Neural progenitor cell (in vitro differentiated cells): ENCODE measurements at regions not wholly inside any gene's neighbourhood (a gene's known extent, or its start where the extent isn't known, plus 50 kb on each side); places are given as distances from the start of the nearest gene placed in this dataset.

Source experiments
- CTCF ChIP-seq: fragments of 200-600 bp; sonication (generic); IDR thresholded peaks from 2 replicates; pipeline ENCODE4 v1.5.1; 2017; ENCODE audit warnings: antibody characterized with exemption, mild to moderate bottlenecking
- EZH2phosphoT487 ChIP-seq: fragments of 200-600 bp; sonication (generic); IDR thresholded peaks from 2 replicates; pipeline ENCODE4 v1.6.1; 2017; ENCODE audit warnings: antibody characterized with exemption

DNA sequence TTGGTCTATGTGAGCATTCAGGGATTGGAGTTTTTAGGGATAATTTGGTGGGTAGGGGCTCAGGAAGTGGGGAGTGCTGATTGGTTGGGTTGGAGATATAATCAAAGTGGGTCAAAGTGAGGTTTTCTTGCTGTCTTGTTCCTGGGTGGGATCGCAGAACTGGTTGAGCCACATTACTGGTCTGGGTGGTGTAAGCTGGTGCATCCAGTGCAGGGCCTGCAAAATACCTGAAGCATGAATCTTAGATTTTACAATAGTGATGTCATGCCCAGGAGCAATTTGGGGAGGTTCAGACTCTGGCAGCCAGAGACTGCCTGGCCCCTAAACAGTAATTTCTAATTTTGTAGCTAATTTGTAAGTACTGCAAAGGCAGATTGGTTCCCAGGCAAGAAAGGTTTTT lies 665.6 kb upstream of the PRKX start:
- TF ChIP-seq CTCF: no peak
- no peak for TF ChIP-seq EZH2phosphoT487
